OCI-LY7 (cell line): ENCODE measurements at regions not wholly inside any gene's neighbourhood (a gene's known extent, or its start where the extent isn't known, plus 50 kb on each side); places are given as distances from the start of the nearest gene placed in this dataset.

Experiments used
- BruUV-seq: library from RNA; stranded (reverse); fragments of 400-500 nt; replicated peaks from 2 replicates; lab custom pipeline; 2021; lab: Mats Ljungman, UMichigan
- CTCF ChIA-PET: fragments of 300-600 bp; sonication (Branson Sonifier 250); formaldehyde crosslinking; loops from one replicate; lab custom pipeline; 2022; ENCODE audit warnings: antibody characterized with exemption; ENCODE audit not compliant: unreplicated experiment; lab: Charles Lee
- POLR2A ChIA-PET: fragments of 300-600 bp; sonication (Branson Sonifier 250); formaldehyde crosslinking; loops from one replicate; lab custom pipeline; 2022; ENCODE audit warnings: antibody characterized with exemption; lab: Charles Lee
- DNase-seq: peaks from one replicate; pipeline ENCODE4 v3.0.0-alpha.2; 2015; ENCODE audit warnings: low spot score
- H2AFZ ChIP-seq: fragments of 200-600 bp; sonication (generic), shearing (Covaris generic); 2 replicates; pipeline ENCODE4 v1.6.1; 2014; ENCODE audit warnings: mild to moderate bottlenecking, antibody characterized with exemption, low read length, moderate library complexity
- H3K27ac ChIP-seq: fragments of 200-600 bp; sonication (generic); 2 replicates; pipeline ENCODE4 v1.5.1; 2014; ENCODE audit warnings: mixed run types, low read depth, mild to moderate bottlenecking, moderate library complexity, low read length, inconsistent platforms; ENCODE audit not compliant: poor library complexity, severe bottlenecking
- H3K36me3 ChIP-seq: fragments of 200-600 bp; sonication (generic); 2 replicates; pipeline ENCODE4 v1.6.1; 2014; ENCODE audit warnings: mild to moderate bottlenecking, antibody characterized with exemption, low read length, moderate library complexity, mixed read lengths; ENCODE audit not compliant: insufficient read depth
- H3K4me1 ChIP-seq: fragments of 200-600 bp; sonication (generic); 2 replicates; pipeline ENCODE4 v1.5.1; 2014; ENCODE audit warnings: mild to moderate bottlenecking, low read length; ENCODE audit not compliant: insufficient read depth, poor library complexity, severe bottlenecking
- H3K4me2 ChIP-seq: fragments of 200-600 bp; sonication (generic); 2 replicates; pipeline ENCODE4 v1.6.1; 2014; ENCODE audit warnings: mild to moderate bottlenecking, low read length
- H3K4me3 ChIP-seq: fragments of 200-600 bp; sonication (generic); 2 replicates; pipeline ENCODE4 v1.5.1; 2014; ENCODE audit warnings: mild to moderate bottlenecking, low read depth, low read length; ENCODE audit not compliant: poor library complexity, severe bottlenecking
- H3K79me2 ChIP-seq: fragments of 200-600 bp; sonication (generic); 2 replicates; pipeline ENCODE4 v1.6.1; 2016; ENCODE audit warnings: low read depth, mild to moderate bottlenecking, low read length, moderate library complexity, mixed read lengths; ENCODE audit not compliant: insufficient read depth
- H3K9me2 ChIP-seq: fragments of 200-600 bp; sonication (generic); 2 replicates; pipeline ENCODE4 v1.6.1; 2016; ENCODE audit warnings: mild to moderate bottlenecking, low read length, mixed read lengths; ENCODE audit not compliant: insufficient read depth
- H3K9me3 ChIP-seq: fragments of 200-600 bp; sonication (generic); 2 replicates; pipeline ENCODE4 v1.6.1; 2014; ENCODE audit warnings: mild to moderate bottlenecking, mixed run types, low read length, mixed read lengths
- H4K20me1 ChIP-seq: fragments of 200-600 bp; sonication (generic); 2 replicates; pipeline ENCODE4 v1.6.1; 2014; ENCODE audit warnings: mild to moderate bottlenecking, antibody characterized with exemption, low read length, moderate library complexity, mixed read lengths; ENCODE audit not compliant: insufficient read depth
- CTCF ChIP-seq: fragments of 200-600 bp; sonication (generic); conservative IDR thresholded peaks from 2 replicates; pipeline ENCODE4 v1.5.1; 2014; ENCODE audit warnings: mild to moderate bottlenecking, antibody characterized with exemption, low read length, moderate library complexity, mixed read lengths
- EZH2phosphoT487 ChIP-seq: fragments of 200-600 bp; sonication (generic); IDR thresholded peaks from 2 replicates; pipeline ENCODE4 v1.6.1; 2018; ENCODE audit warnings: low read depth, borderline replicate concordance, mild to moderate bottlenecking, mixed run types, antibody characterized with exemption, low read length, moderate library complexity, mixed read lengths
- intact Hi-C: fragments of 100-400 bp; cut with micrococcal nuclease; formaldehyde crosslinking; loops from one replicate; pipeline ENCODE4 v1.10.0; 2022; ENCODE audit not compliant: unreplicated experiment

GRCh38 chr4:26212528-26212927, 108.3 kb upstream of the RBPJ start:
- intact Hi-C loops: no loop called here
- Histone ChIP-seq H3K79me2 (no peaks in the 10 kb centered on the region), H3K4me3 (no peak overlapping the region), H2AFZ (no peak overlapping the region), H3K36me3 (no peaks in the 10 kb centered on the region), H3K9me2 (no peaks in the 10 kb centered on the region), H3K4me2 (no peak overlapping the region), H3K27ac (no peak overlapping the region), H3K9me3 (no peaks in the 10 kb centered on the region), H3K4me1 (no peaks in the 10 kb centered on the region), H4K20me1 (no peaks in the 10 kb centered on the region)
- POLR2A ChIA-PET: interaction anchor here (0.7 kb wide), 1 partner anchor 118 kb away, joined by 8 read pairs; no protein-coding TSS in a partner anchor
- TF ChIP-seq CTCF (no peak), EZH2phosphoT487 (no peak)
- no peak for DNase-seq
- BruUV-seq: no TSS peak
- CTCF ChIA-PET: no interaction called here

DNA sequence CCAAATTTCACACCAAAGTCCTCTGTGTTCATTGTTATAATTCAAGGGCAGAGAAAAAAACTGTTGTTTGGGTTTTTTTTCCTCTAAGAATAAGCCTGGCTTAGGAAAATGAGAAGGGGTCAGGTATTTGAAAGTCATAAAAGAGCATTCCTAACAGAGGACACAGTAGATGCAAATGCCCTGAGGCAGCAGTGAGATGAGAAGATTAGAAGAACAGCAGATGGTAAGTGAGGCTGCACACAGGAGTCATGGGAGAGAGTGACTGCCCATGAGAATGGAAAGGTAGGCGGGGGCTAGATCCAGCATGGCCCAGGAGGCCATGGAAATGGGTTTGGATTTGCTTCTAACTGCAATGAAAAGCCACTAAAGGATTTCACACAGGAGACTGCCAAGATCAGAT, 107.5 kb upstream of the RBPJ start:
- Histone ChIP-seq H3K36me3 (no peaks in the 10 kb centered on the region), H3K27ac (no peak overlapping the region), H3K79me2 (no peaks in the 10 kb centered on the region), H3K9me3 (no peaks in the 10 kb centered on the region), H3K4me2 (no peak overlapping the region), H3K4me3 (no peak overlapping the region), H2AFZ (no peak overlapping the region), H4K20me1 (no peaks in the 10 kb centered on the region), H3K4me1 (no peaks in the 10 kb centered on the region), H3K9me2 (no peaks in the 10 kb centered on the region)
- no peak for DNase-seq
- POLR2A ChIA-PET: no interaction called here
- BruUV-seq: no TSS peak
- intact Hi-C loops: no loop called here
- TF ChIP-seq EZH2phosphoT487 (no peak), CTCF (no peak)
- CTCF ChIA-PET: no interaction called here

- Histone ChIP-seq H3K4me2 (no peak overlapping the region), H2AFZ (no peak overlapping the region), H3K4me1 (no peaks in the 10 kb centered on the region), H3K9me3 (no peaks in the 10 kb centered on the region), H4K20me1 (no peaks in the 10 kb centered on the region), H3K27ac (no peak overlapping the region), H3K79me2 (no peaks in the 10 kb centered on the region), H3K9me2 (no peaks in the 10 kb centered on the region), H3K4me3 (no peak overlapping the region), H3K36me3 (no peaks in the 10 kb centered on the region)
- POLR2A ChIA-PET: no interaction called here
- TF ChIP-seq CTCF: no peak
- TF ChIP-seq EZH2phosphoT487: no peak
- no TSS peak for BruUV-seq
- intact Hi-C loops: no loop called here
- no peak for DNase-seq
- CTCF ChIA-PET: no interaction called here
Measured at GRCh38 chr4:26214994-26215393, 105.8 kb upstream of the RBPJ start.
